HEK293T (cell line): ENCODE measurements at regions not wholly inside any gene's neighbourhood (a gene's known extent, or its start where the extent isn't known, plus 50 kb on each side); places are given as distances from the start of the nearest gene placed in this dataset.

Experiments used
- CTCF ChIA-PET: fragments of 350-600 bp; formaldehyde crosslinking; extraction: SDS; loops from one replicate; lab custom pipeline; 2021; ENCODE audit warnings: antibody characterized with exemption, inconsistent platforms; lab: Yijun Ruan, JAX
- POLR2A ChIA-PET: fragments of 350-600 bp; formaldehyde crosslinking; extraction: SDS; loops from one replicate; lab custom pipeline; 2020; ENCODE audit warnings: antibody characterized with exemption, inconsistent platforms; lab: Yijun Ruan, JAX
- DNase-seq: peaks from one replicate; pipeline ENCODE4 v3.0.0; 2012; ENCODE audit warnings: mixed read lengths; ENCODE audit errors: extremely low spot score
- ARNT ChIP-seq: fragments of 450-650 bp; IDR thresholded peaks from 2 replicates; pipeline ENCODE4 v1.6.1; 2017; ENCODE audit warnings: mild to moderate bottlenecking
- BHLHE40 ChIP-seq: fragments of 450-650 bp; IDR thresholded peaks from 2 replicates; pipeline ENCODE4 v1.6.1; 2016; ENCODE audit warnings: mild to moderate bottlenecking, moderate library complexity, borderline replicate concordance
- CTBP1 ChIP-seq: fragments of 450-650 bp; IDR thresholded peaks from 2 replicates; pipeline ENCODE4 v1.6.1; 2016; ENCODE audit warnings: borderline replicate concordance
- ELF4 ChIP-seq: fragments of 450-650 bp; IDR thresholded peaks from 2 replicates; pipeline ENCODE4 v1.6.1; 2017; ENCODE audit warnings: antibody characterized with exemption
- FOXA1 ChIP-seq: fragments of 450-650 bp; IDR thresholded peaks from 2 replicates; pipeline ENCODE4 v1.6.1; 2016; ENCODE audit warnings: mild to moderate bottlenecking
- FOXK2 ChIP-seq: fragments of 450-650 bp; IDR thresholded peaks from 2 replicates; pipeline ENCODE4 v1.6.1; 2016; ENCODE audit warnings: mild to moderate bottlenecking
- FOXM1 ChIP-seq: fragments of 450-650 bp; IDR thresholded peaks from 2 replicates; pipeline ENCODE4 v1.6.1; 2017; ENCODE audit warnings: mild to moderate bottlenecking, borderline replicate concordance
- HDGF ChIP-seq: fragments of 450-650 bp; IDR thresholded peaks from 2 replicates; pipeline ENCODE4 v1.6.1; 2017; ENCODE audit warnings: antibody characterized with exemption, borderline replicate concordance
- L3MBTL2 ChIP-seq: fragments of 450-650 bp; conservative IDR thresholded peaks from 2 replicates; pipeline ENCODE4 v1.6.1; 2016; ENCODE audit warnings: mild to moderate bottlenecking
- LEF1 ChIP-seq: fragments of 450-650 bp; IDR thresholded peaks from 2 replicates; pipeline ENCODE4 v1.6.1; 2017; ENCODE audit warnings: mild to moderate bottlenecking, borderline replicate concordance
- NFRKB ChIP-seq: fragments of 450-650 bp; IDR thresholded peaks from 2 replicates; pipeline ENCODE4 v1.6.1; 2016; ENCODE audit warnings: mild to moderate bottlenecking, moderate library complexity
- SP1 ChIP-seq: fragments of 450-650 bp; IDR thresholded peaks from 2 replicates; pipeline ENCODE4 v1.6.1; 2017
- SUZ12 ChIP-seq: fragments of 450-650 bp; IDR thresholded peaks from 2 replicates; pipeline ENCODE4 v1.6.1; 2016; ENCODE audit warnings: mild to moderate bottlenecking
- TARDBP ChIP-seq: fragments of 450-650 bp; IDR thresholded peaks from 2 replicates; pipeline ENCODE4 v1.6.1; 2016
- ZNF384 ChIP-seq: fragments of 450-650 bp; IDR thresholded peaks from 2 replicates; pipeline ENCODE4 v1.6.1; 2016
- TF ChIP-seq, protein P1 (sequence below): fragments of 450-650 bp; IDR thresholded peaks from 2 replicates; pipeline ENCODE4 v1.6.1; 2016

DNA sequence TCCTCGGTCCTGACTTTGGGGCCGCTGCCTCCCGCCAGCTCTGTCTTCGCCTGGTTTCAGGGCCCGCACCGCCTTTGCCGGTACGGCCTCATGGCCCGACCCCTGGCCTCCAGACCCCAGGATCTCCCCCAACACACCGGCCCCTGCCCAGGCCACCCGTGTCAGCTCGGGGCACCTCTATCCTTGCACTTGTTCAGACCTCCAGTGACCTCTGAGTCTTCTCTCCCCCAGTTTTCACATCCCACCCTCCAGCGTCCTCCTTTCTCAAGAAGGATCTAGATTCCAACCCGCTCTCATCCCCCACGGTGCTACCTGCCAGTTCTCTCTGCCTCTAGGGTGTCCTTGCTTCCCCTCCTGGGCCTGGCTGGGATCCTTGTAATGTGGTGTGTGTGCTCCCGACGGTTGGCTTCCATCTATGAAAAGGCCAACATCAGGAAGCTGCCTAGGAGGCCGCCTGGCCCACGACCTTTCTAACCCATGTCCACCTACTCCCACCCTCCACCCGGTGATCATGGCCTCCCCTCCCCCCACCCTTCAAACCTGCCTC is 61.1 kb downstream of the SPATA31C2 start:
- no peak for TF ChIP-seq L3MBTL2
- no peak for TF ChIP-seq FOXA1
- no peak for TF ChIP-seq SP1
- TF ChIP-seq FOXM1: no peak
- TF ChIP-seq BHLHE40: no peak
- TF ChIP-seq, protein P1, sequence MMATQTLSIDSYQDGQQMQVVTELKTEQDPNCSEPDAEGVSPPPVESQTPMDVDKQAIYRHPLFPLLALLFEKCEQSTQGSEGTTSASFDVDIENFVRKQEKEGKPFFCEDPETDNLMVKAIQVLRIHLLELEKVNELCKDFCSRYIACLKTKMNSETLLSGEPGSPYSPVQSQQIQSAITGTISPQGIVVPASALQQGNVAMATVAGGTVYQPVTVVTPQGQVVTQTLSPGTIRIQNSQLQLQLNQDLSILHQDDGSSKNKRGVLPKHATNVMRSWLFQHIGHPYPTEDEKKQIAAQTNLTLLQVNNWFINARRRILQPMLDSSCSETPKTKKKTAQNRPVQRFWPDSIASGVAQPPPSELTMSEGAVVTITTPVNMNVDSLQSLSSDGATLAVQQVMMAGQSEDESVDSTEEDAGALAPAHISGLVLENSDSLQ: no peak
- TF ChIP-seq ELF4: no peak
- TF ChIP-seq FOXK2: no peak
- no peak for TF ChIP-seq CTBP1
- no peak for TF ChIP-seq ZNF384
- no peak for TF ChIP-seq LEF1
- TF ChIP-seq SUZ12: no peak
- no peak for TF ChIP-seq ARNT
- TF ChIP-seq HDGF: no peak
- no peak for TF ChIP-seq TARDBP
- TF ChIP-seq NFRKB: no peak
- CTCF ChIA-PET: no interaction called here
- DNase-seq: no peak
- POLR2A ChIA-PET: interaction anchor here (1.0 to 1.3 kb wide), 4 partner anchors 10 to 19 kb away, joined by 3 to 7 read pairs (median 4); no protein-coding TSS in a partner anchor

DNA sequence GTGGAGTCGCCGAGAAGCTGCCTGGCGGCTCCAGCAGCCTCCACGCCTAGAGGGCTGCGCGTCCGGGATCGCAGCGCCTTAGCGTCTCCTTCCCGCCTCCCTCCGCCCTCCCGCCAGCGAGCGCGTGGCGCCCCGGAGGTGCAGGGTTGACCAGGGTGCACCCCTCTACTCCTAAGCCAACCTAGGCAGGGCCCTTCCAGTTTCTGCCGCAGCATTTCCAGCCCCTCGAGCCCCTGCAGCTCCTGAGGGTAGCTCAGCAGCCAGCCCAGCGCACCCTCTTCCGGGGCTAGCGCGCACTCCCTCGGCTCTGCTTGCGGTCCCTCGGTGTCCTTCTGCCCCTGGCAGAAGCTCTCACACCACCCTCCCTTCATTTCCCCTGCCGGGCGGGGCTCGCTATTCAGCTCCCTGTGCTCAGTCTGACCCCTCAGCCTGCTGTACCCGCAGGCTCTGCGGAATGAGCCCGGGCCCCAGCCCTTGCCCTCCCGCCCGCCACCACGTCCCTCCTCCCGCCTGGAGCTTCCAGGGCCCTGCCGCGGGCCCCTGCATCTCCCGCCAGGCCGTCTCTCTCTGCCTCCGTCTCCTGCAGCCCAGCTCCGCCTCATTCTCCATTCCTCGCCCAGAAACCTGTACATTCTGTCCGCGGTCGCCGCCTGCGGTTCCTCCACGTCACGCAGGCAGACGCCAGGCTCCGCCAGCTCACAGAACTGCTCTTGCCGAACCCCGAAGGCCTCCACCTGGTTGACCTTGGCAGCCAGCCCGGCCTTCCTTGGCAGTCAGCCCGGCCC is 61.8 kb downstream of the SPATA31C2 start:
- DNase-seq: peak; percentile 75
- TF ChIP-seq ELF4 (peak; percentile 40; the same call in 1 of the 2 replicates), BHLHE40 (no peak), L3MBTL2 (peak; percentile 86)
- ChIA-PET CTCF (interaction anchor here (0.6 kb wide), 1 partner anchor 1439 kb away, joined by 4 read pairs; no protein-coding TSS in a partner anchor), POLR2A (interaction anchor here (0.8 to 1.3 kb wide), 6 partner anchors 11 to 102 kb away, joined by 3 to 7 read pairs (median 4); partner anchors contain the start of gene CDK20)

DNA sequence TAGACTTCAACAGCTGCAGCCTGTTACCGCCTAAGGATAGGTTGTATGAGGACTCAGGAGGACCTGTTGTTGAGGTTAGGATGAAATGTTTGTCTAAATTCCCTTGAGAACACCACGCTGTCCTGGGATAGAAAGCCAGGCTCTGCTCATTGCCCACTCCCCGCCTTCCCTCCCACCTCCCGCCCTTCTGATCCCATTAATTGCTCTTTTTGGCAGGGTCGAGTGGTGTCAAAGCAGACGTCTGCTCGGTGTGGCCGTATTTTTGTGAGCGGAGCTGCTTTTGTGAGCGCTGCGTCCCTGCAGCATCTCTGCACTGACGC is 62.3 kb downstream of the SPATA31C2 start:
- TF ChIP-seq BHLHE40: no peak
- TF ChIP-seq NFRKB: no peak
- TF ChIP-seq CTBP1: no peak
- no peak for TF ChIP-seq L3MBTL2
- no peak for TF ChIP-seq SUZ12
- TF ChIP-seq ELF4: no peak
- no peak for TF ChIP-seq HDGF
- no peak for TF ChIP-seq FOXA1
- TF ChIP-seq, protein P1: no peak
- no peak for TF ChIP-seq SP1
- no peak for TF ChIP-seq ARNT
- no peak for TF ChIP-seq LEF1
- CTCF ChIA-PET: interaction anchor here (0.6 kb wide), 1 partner anchor 1438 kb away, joined by 4 read pairs; no protein-coding TSS in a partner anchor
- DNase-seq: no peak
- POLR2A ChIA-PET: interaction anchor here (0.8 to 1.3 kb wide), 5 partner anchors 11 to 101 kb away, joined by 3 to 7 read pairs (median 4); partner anchors contain the start of gene CDK20

DNA sequence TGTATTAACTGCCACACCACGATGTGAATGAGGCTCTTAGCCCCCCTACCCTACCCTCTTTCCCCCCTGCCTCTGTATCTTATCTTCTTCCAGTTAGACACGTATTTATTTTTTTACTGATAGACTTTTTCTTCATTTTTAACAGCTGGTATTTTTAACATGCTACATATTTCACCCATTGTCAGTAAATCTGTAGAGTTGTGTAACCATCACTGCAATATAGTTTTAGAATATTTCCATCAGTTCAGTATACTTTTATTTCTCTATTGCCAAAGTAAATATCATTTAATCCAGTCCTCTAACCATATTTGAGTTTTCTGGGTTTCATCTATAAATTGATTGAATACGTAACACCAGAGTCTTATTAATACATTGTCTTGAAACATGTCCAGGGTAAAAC is 62.8 kb downstream of the SPATA31C2 start:
- ChIA-PET CTCF (no interaction called here), POLR2A (interaction anchor here (1.3 kb wide), 1 partner anchor 20 kb away, joined by 3 read pairs; no protein-coding TSS in a partner anchor)
- no peak for DNase-seq
- TF ChIP-seq HDGF: no peak
- TF ChIP-seq ARNT: no peak

DNA sequence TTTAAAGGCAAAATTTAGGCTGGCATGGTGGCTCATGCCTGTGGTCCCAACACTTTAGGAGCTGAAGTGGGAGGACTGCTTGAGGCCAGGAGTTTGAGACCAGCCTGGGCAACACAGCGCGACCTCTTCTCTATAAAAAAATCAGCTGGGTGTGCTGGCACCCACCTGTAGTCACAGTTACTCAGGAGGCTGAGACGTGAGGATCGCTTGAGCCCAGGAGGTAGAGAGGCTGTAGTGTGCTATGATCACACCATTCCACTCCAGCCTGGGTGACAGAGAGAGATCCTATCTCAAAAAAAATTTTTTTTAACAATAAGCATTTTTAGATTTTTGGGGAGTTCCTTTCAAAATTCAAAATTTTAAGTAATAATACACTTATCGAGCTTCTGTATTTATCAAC is 63.3 kb downstream of the SPATA31C2 start:
- ChIA-PET CTCF (no interaction called here), POLR2A (no interaction called here)
- TF ChIP-seq ELF4 (no peak), FOXM1 (no peak), FOXA1 (no peak), ARNT (no peak), BHLHE40 (no peak), ZNF384 (no peak), SP1 (no peak), L3MBTL2 (no peak), LEF1 (no peak), SUZ12 (no peak), TARDBP (no peak), CTBP1 (no peak), HDGF (no peak), FOXK2 (no peak), NFRKB (no peak)
- TF ChIP-seq, protein P1: no peak
- DNase-seq: no peak
